IMR-90 (cell line): ENCODE measurements at regions not wholly inside any gene's neighbourhood (a gene's known extent, or its start where the extent isn't known, plus 50 kb on each side); places are given as distances from the start of the nearest gene placed in this dataset.

Experiments
- ATAC-seq: fragments of 200-7000 bp; cut with Tn5 transposase; 2 replicates; pipeline ENCODE4 v1.9.1; 2020; ENCODE audit warnings: low read depth, mild to moderate bottlenecking, moderate library complexity
- BruUV-seq: library from RNA; stranded (reverse); fragments of 400-500 nt; replicated peaks from 2 replicates; lab custom pipeline; 2021; lab: Mats Ljungman, UMichigan
- CTCF ChIA-PET: fragments of 300-600 bp; formaldehyde crosslinking; extraction: SDS; loops from one replicate; lab custom pipeline; 2021; ENCODE audit warnings: antibody characterized with exemption; lab: Yijun Ruan, JAX
- POLR2A ChIA-PET: fragments of 300-600 bp; sonication (Branson Sonifier 250); formaldehyde crosslinking; loops from one replicate; lab custom pipeline; 2022; ENCODE audit warnings: antibody characterized with exemption; ENCODE audit not compliant: unreplicated experiment; lab: Charles Lee
- DNase-seq: peaks from one replicate; pipeline ENCODE4 v3.0.0; 2013
- H2AFZ ChIP-seq: replicated peaks from 2 replicates; pipeline ENCODE3; 2013; ENCODE audit warnings: low read length, mild to moderate bottlenecking; ENCODE audit not compliant: poor library complexity
- H2AK5ac ChIP-seq: 2 replicates; pipeline ENCODE4 v1.6.1; 2013; ENCODE audit warnings: low read depth, low read length, inconsistent platforms
- H2AK9ac ChIP-seq: replicated peaks from 2 replicates; pipeline ENCODE3; 2013; ENCODE audit warnings: mild to moderate bottlenecking, low read depth, low read length, moderate library complexity; ENCODE audit not compliant: poor library complexity
- H2BK120ac ChIP-seq: 2 replicates; pipeline ENCODE4 v1.6.1; 2013; ENCODE audit warnings: low read depth, low read length, inconsistent platforms
- H2BK15ac ChIP-seq: 3 replicates; pipeline ENCODE4 v1.6.1; 2013; ENCODE audit warnings: low read depth, low read length, inconsistent platforms
- H2BK20ac ChIP-seq: 2 replicates; pipeline ENCODE4 v1.6.1; 2013; ENCODE audit warnings: low read depth, mild to moderate bottlenecking, inconsistent platforms, low read length, moderate library complexity
- H2BK5ac ChIP-seq: 2 replicates; pipeline ENCODE4 v1.6.1; 2013; ENCODE audit warnings: mild to moderate bottlenecking, low read depth, low read length, inconsistent platforms; ENCODE audit not compliant: poor library complexity, severe bottlenecking
- H3K14ac ChIP-seq: replicated peaks from 2 replicates; pipeline ENCODE4 v1.6.1; 2013; ENCODE audit warnings: low read depth, low read length, inconsistent platforms
- H3K18ac ChIP-seq: 2 replicates; pipeline ENCODE4 v1.6.1; 2013; ENCODE audit warnings: low read depth, low read length, control low read depth
- H3K23ac ChIP-seq: 2 replicates; pipeline ENCODE4 v1.6.1; 2013; ENCODE audit warnings: low read depth, low read length, inconsistent platforms
- H3K27ac ChIP-seq: 2 replicates; pipeline ENCODE4 v1.5.1; 2013; ENCODE audit warnings: mild to moderate bottlenecking, control low read depth, low read length; ENCODE audit not compliant: insufficient read depth
- H3K27me3 ChIP-seq: 2 replicates; pipeline ENCODE4 v1.6.1; 2013; ENCODE audit warnings: low read length; ENCODE audit not compliant: control insufficient read depth, insufficient read depth
- H3K36me3 ChIP-seq: 2 replicates; pipeline ENCODE4 v1.6.1; 2013; ENCODE audit warnings: low read length, mixed read lengths; ENCODE audit not compliant: control insufficient read depth, insufficient read depth
- H3K4ac ChIP-seq: 2 replicates; pipeline ENCODE4 v1.6.1; 2013; ENCODE audit warnings: low read depth, low read length, inconsistent platforms
- H3K4me1 ChIP-seq: 2 replicates; pipeline ENCODE4 v1.6.1; 2013; ENCODE audit warnings: low read length, mixed read lengths; ENCODE audit not compliant: control insufficient read depth, insufficient read depth
- H3K4me2 ChIP-seq: 2 replicates; pipeline ENCODE4 v1.6.1; 2013; ENCODE audit warnings: low read depth, mild to moderate bottlenecking, control low read depth, low read length, moderate library complexity
- H3K4me3 ChIP-seq: 2 replicates; pipeline ENCODE4 v1.5.1; 2013; ENCODE audit warnings: low read depth, mild to moderate bottlenecking, control low read depth, low read length, moderate library complexity; ENCODE audit not compliant: insufficient read depth
- H3K56ac ChIP-seq: 2 replicates; pipeline ENCODE4 v1.6.1; 2013; ENCODE audit warnings: low read length, inconsistent platforms; ENCODE audit not compliant: insufficient read depth; ENCODE audit errors: extremely low read depth
- H3K79me1 ChIP-seq, 2 experiments: 2 replicates each; pipeline ENCODE4 v1.6.1; 2013; ENCODE audit warnings: low read length in 2 of 2, inconsistent platforms in 1 of 2, low read depth in 1 of 2
- H3K9ac ChIP-seq: 2 replicates; pipeline ENCODE4 v1.6.1; 2013; ENCODE audit warnings: low read depth, low read length, control low read depth
- H3K9me1 ChIP-seq: 2 replicates; pipeline ENCODE4 v1.6.1; 2013; ENCODE audit warnings: low read length, inconsistent platforms; ENCODE audit not compliant: insufficient read depth
- H3K9me3 ChIP-seq: 2 replicates; pipeline ENCODE4 v1.6.1; 2013; ENCODE audit warnings: low read length; ENCODE audit not compliant: control insufficient read depth, insufficient read depth
- H4K20me1 ChIP-seq: 2 replicates; pipeline ENCODE4 v1.6.1; 2013; ENCODE audit warnings: low read length, inconsistent platforms; ENCODE audit not compliant: insufficient read depth
- H4K5ac ChIP-seq: 2 replicates; pipeline ENCODE4 v1.6.1; 2013; ENCODE audit warnings: mild to moderate bottlenecking, low read depth, low read length, control low read depth
- H4K8ac ChIP-seq, 2 experiments: 2 replicates each; pipeline ENCODE4 v1.6.1; 2013; ENCODE audit warnings: low read depth in 2 of 2, low read length in 2 of 2, control low read depth in 1 of 2, inconsistent platforms in 1 of 2
- H4K91ac ChIP-seq: 2 replicates; pipeline ENCODE4 v1.6.1; 2013; ENCODE audit warnings: low read depth, low read length, inconsistent platforms; ENCODE audit not compliant: insufficient read depth
- BHLHE40 ChIP-seq: fragments of 150-350 bp; IDR thresholded peaks from 2 replicates; pipeline ENCODE4 v1.6.1; 2016; ENCODE audit warnings: mild to moderate bottlenecking, low read depth, low read length
- CEBPB ChIP-seq: IDR thresholded peaks from 2 replicates; pipeline ENCODE4 v1.6.1; 2012; ENCODE audit warnings: low read depth, low read length, improper control_type of control experiment
- CTCF ChIP-seq: conservative IDR thresholded peaks from 2 replicates; pipeline ENCODE4 v1.5.1; 2012; ENCODE audit warnings: mild to moderate bottlenecking, low read depth, low read length, improper control_type of control experiment
- ELK1 ChIP-seq: fragments of 150-350 bp; IDR thresholded peaks from 2 replicates; pipeline ENCODE4 v1.6.1; 2016; ENCODE audit warnings: low read depth, mild to moderate bottlenecking, low read length, moderate library complexity, borderline replicate concordance
- FOS ChIP-seq: fragments of 150-350 bp; IDR thresholded peaks from 2 replicates; pipeline ENCODE4 v1.6.1; 2016; ENCODE audit warnings: low read depth, low read length
- NFE2L2 ChIP-seq: fragments of 150-350 bp; IDR thresholded peaks from 2 replicates; pipeline ENCODE4 v1.6.1; 2016; ENCODE audit warnings: low read depth, mild to moderate bottlenecking, low read length
- POLR2A ChIP-seq: IDR thresholded peaks from 2 replicates; pipeline ENCODE4 v1.6.1; 2012; ENCODE audit warnings: mild to moderate bottlenecking, low read depth, low read length
- RAD21 ChIP-seq: IDR thresholded peaks from 2 replicates; pipeline ENCODE4 v1.6.1; 2012; ENCODE audit warnings: low read length, improper control_type of control experiment
- RCOR1 ChIP-seq: IDR thresholded peaks from 2 replicates; pipeline ENCODE4 v1.6.1; 2012; ENCODE audit warnings: mild to moderate bottlenecking, low read length, improper control_type of control experiment; ENCODE audit not compliant: insufficient replicate concordance
- RFX5 ChIP-seq: IDR thresholded peaks from 2 replicates; pipeline ENCODE4 v1.8.0; 2012; ENCODE audit warnings: low read depth, mild to moderate bottlenecking, low read length, moderate library complexity
- SMC3 ChIP-seq: fragments of 150-350 bp; IDR thresholded peaks from 2 replicates; pipeline ENCODE4 v1.6.1; 2016; ENCODE audit warnings: low read depth, mild to moderate bottlenecking, antibody characterized with exemption, low read length, moderate library complexity
- USF2 ChIP-seq: fragments of 150-350 bp; IDR thresholded peaks from 2 replicates; pipeline ENCODE4 v1.6.1; 2017; ENCODE audit warnings: mild to moderate bottlenecking, antibody characterized with exemption, low read length, low read depth
- WGBS, 2 experiments: methylation state at CpG; one replicate each; pipeline versions ENCODE4 v1.1.5 to v1.1.7; 2013; ENCODE audit warnings: missing lambda C conversion rate in 2 of 2; ENCODE audit not compliant: insufficient read length in 1 of 2; ENCODE audit errors: extremely low coverage in 2 of 2; 5-methylcytosine and 5-hydroxymethylcytosine counted together
- dilution Hi-C: fragments of 300-500 bp; cut with HindIII; formaldehyde crosslinking; loops from one replicate; pipeline ENCODE4 v1.14.3; 2018; ENCODE audit warnings: low sequenced_read_pairs; ENCODE audit not compliant: unreplicated experiment
- in situ Hi-C: fragments of 300-500 bp; cut with MboI; formaldehyde crosslinking; loops from 3 replicates; pipeline ENCODE4 v1.14.3; 2019; ENCODE audit warnings: low sequenced_read_pairs, inconsistent platforms, mixed read lengths
- intact Hi-C: fragments of 100-400 bp; cut with micrococcal nuclease; formaldehyde crosslinking; loops from 2 replicates; pipeline ENCODE4 v1.10.0; 2022

- Histone ChIP-seq H3K79me1 (no peaks in the 10 kb centered on the region), H3K56ac (no peak overlapping the region), H2BK120ac (no peak overlapping the region), H3K36me3 (no peaks in the 10 kb centered on the region), H3K14ac (no peak overlapping the region), H3K9me3 (no peaks in the 10 kb centered on the region), H3K4me1 (peaks cover 2% of the 10 kb centered on the region; the same call in 1 of the 2 replicates), H4K5ac (no peak overlapping the region), H2BK5ac (no peak overlapping the region), H4K91ac (no peak overlapping the region), H3K23ac (no peak overlapping the region), H3K27ac (no peak overlapping the region), H2BK15ac (no peak overlapping the region), H4K8ac (no peak overlapping the region), H3K9ac (no peak overlapping the region), H2AFZ (no peak overlapping the region), H2AK9ac (peak overlapping the region; percentile 20), H3K4me2 (no peak overlapping the region), H3K27me3 (no peaks in the 10 kb centered on the region), H2BK20ac (no peak overlapping the region), H4K20me1 (no peaks in the 10 kb centered on the region), H3K4ac (no peak overlapping the region), H3K9me1 (peaks cover 3% of the 10 kb centered on the region; the same call in 1 of the 2 replicates), H2AK5ac (no peak overlapping the region), H3K4me3 (no peak overlapping the region), H3K18ac (no peak overlapping the region)
- no TSS peak for BruUV-seq
- POLR2A ChIA-PET = no interaction called here
- intact Hi-C loops (no loop called here), in situ Hi-C loops (no loop called here), dilution Hi-C loops (no loop called here)
- TF ChIP-seq SMC3 (no peak), ELK1 (no peak), RFX5 (no peak), POLR2A (no peak), CTCF (no peak), CEBPB (no peak), FOS (no peak), RCOR1 (no peak), USF2 (no peak), RAD21 (no peak), BHLHE40 (no peak), NFE2L2 (no peak)
- 88% methylated on average over 1 of the region's 7 CpGs; no CpG with 5 or more reads in 1 of the 2 experiments for WGBS, 2 experiments
- no peak for DNase-seq
- CTCF ChIA-PET = interaction anchor here (0.8 kb wide), 1 partner anchor 14 kb away, joined by 3 read pairs; no protein-coding TSS in a partner anchor
- no peak for ATAC-seq
Measured at GRCh38 chr1:244339776-244340175, 111.9 kb downstream of the ADSS2 start.
